NT2/D1 (cell line): ENCODE measurements at regions not wholly inside any gene's neighbourhood (a gene's known extent, or its start where the extent isn't known, plus 50 kb on each side); places are given as distances from the start of the nearest gene placed in this dataset.

Source experiments
- SUZ12 ChIP-seq: IDR thresholded peaks from 2 replicates; pipeline ENCODE4 v1.6.1; 2011; ENCODE audit not compliant: insufficient read length, insufficient read depth; ENCODE audit errors: extremely low read depth
- ZNF274 ChIP-seq: IDR thresholded peaks from 2 replicates; pipeline ENCODE4 v1.6.1; 2011; ENCODE audit warnings: mild to moderate bottlenecking, low read depth, low read length

- TF ChIP-seq SUZ12 (no peak), ZNF274 (no peak)
Observed at GRCh38 chr3:162601101-162601670, 1104.6 kb downstream of the OTOL1 start.
